RWPE1 (cell line): ENCODE measurements at regions not wholly inside any gene's neighbourhood (a gene's known extent, or its start where the extent isn't known, plus 50 kb on each side); places are given as distances from the start of the nearest gene placed in this dataset.
A peak's percentile ranks its signal among the peaks of the same experiment; 100 is the strongest.
"Not testable (repeated sequence)": the region's sequence is repeated elsewhere in the genome, so short reads cannot be mapped to it uniquely, and the experiment has no call there.

ENCODE experiments used
- CTCF ChIA-PET: fragments of 350-600 bp; sonication (Branson Sonifier 250); formaldehyde crosslinking; extraction: SDS; loops from one replicate; lab custom pipeline; 2021; lab: Yijun Ruan, JAX
- POLR2A ChIA-PET: fragments of 400-600 bp; formaldehyde crosslinking; extraction: SDS; loops from one replicate; lab custom pipeline; 2020; ENCODE audit warnings: antibody characterized with exemption; ENCODE audit not compliant: low non-redundant PET; lab: Yijun Ruan, JAX
- DNase-seq: peaks from one replicate; pipeline ENCODE4 v3.0.0; 2012; ENCODE audit warnings: low spot score
- H3K27ac ChIP-seq: fragments of 450-650 bp; 2 replicates; pipeline ENCODE4 v1.5.1; 2017
- TF ChIP-seq, protein P1 (sequence below): fragments of 450-650 bp; conservative IDR thresholded peaks from 2 replicates; pipeline ENCODE4 v1.5.1; 2017; ENCODE audit warnings: low read depth, mild to moderate bottlenecking

DNA sequence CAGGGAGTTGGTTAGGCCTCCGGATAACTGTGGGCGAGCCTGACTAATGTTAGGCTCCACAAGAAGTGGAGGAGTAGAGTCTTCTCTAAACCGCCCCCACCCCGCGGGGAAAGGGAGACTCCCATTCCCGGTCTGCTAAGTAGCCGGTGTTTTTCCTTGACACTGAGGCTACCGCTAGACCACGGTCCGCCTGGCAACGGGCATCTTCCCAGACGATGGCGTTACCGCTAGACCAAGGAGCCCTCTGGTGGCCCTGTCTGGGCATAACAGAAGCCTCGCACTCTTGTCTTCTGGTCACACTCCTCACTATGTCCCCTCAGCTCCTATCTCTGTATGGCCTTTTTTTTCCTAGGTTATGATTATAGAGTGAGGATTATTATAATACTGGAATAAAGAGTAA lies 1410.7 kb downstream of the UQCRFS1 start:
- TF ChIP-seq, protein P1, sequence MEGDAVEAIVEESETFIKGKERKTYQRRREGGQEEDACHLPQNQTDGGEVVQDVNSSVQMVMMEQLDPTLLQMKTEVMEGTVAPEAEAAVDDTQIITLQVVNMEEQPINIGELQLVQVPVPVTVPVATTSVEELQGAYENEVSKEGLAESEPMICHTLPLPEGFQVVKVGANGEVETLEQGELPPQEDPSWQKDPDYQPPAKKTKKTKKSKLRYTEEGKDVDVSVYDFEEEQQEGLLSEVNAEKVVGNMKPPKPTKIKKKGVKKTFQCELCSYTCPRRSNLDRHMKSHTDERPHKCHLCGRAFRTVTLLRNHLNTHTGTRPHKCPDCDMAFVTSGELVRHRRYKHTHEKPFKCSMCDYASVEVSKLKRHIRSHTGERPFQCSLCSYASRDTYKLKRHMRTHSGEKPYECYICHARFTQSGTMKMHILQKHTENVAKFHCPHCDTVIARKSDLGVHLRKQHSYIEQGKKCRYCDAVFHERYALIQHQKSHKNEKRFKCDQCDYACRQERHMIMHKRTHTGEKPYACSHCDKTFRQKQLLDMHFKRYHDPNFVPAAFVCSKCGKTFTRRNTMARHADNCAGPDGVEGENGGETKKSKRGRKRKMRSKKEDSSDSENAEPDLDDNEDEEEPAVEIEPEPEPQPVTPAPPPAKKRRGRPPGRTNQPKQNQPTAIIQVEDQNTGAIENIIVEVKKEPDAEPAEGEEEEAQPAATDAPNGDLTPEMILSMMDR = peak; percentile 33; the same call in 1 of the 2 replicates
- DNase-seq, CTCF ChIA-PET, H3K27ac ChIP-seq, POLR2A ChIA-PET: not testable (repeated sequence)

DNA sequence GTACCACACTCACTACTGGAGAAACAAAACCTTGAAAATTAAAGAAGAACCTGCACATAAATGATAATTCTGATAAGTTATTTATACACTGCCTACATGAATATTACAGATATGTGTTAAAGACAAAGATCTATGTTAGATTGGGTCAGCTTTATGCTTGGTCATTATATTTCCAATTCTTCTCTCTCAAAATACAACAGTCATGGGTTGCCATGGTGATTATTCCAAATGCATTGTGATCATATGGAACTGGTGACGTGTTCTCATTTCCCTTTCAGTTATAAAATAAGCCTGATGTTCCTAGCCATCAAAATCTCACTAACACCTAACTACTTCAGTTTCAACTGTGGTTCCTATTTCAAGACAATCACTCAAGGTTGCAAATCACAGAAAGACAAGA lies 1416.4 kb downstream of the UQCRFS1 start:
- H3K27ac ChIP-seq = no peak overlapping the region
- no peak for DNase-seq
- POLR2A ChIA-PET = no interaction called here
- TF ChIP-seq, protein P1 = no peak
- CTCF ChIA-PET = no interaction called here

DNA sequence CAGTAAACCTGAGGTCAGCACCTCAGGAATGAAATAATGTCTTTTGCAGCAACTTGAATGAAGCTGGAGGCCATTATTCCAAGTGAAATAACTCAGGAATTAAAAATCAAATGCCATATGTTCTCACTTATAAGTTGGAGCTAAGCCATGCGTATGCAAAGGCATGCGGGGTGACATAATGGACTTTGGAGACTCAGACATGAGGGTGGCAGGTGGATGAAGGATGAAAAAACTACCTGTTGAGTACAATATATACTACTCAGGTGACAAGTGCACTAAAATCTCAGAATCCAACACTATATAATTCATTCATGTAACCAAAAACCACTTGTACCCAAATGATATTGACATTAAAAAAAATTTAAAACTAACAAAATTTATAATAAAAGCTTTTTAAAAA lies 1416.9 kb downstream of the UQCRFS1 start:
- ChIA-PET POLR2A (no interaction called here), CTCF (no interaction called here)
- TF ChIP-seq, protein P1 = no peak
- no peak for DNase-seq
- H3K27ac ChIP-seq = no peak overlapping the region

DNA sequence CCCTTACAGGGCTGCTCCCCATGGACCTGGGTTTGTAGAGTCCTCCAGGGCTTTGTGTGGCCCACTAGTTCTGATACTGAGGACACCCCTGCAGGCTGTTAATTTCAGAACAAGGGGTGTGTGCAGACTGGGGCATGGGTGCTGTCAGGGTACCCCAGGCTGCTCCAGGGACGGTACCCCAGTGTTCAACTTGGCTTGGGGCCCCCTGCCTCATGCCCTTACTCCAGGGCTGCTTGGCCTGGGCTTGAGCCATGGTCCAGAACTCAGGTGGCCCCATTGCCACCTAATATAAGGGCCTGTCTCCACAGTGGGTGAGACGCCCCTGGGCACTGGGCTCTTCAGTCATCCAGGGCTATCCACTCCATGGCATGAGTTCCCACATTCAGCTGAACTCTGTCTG lies 1417.6 kb downstream of the UQCRFS1 start:
- DNase-seq = no peak
- TF ChIP-seq, protein P1 = no peak
- ChIA-PET POLR2A (no interaction called here), CTCF (interaction anchor here (0.6 kb wide), 1 partner anchor 10 kb away, joined by 4 read pairs; no protein-coding TSS in a partner anchor)
- no peak overlapping the region for H3K27ac ChIP-seq

DNA sequence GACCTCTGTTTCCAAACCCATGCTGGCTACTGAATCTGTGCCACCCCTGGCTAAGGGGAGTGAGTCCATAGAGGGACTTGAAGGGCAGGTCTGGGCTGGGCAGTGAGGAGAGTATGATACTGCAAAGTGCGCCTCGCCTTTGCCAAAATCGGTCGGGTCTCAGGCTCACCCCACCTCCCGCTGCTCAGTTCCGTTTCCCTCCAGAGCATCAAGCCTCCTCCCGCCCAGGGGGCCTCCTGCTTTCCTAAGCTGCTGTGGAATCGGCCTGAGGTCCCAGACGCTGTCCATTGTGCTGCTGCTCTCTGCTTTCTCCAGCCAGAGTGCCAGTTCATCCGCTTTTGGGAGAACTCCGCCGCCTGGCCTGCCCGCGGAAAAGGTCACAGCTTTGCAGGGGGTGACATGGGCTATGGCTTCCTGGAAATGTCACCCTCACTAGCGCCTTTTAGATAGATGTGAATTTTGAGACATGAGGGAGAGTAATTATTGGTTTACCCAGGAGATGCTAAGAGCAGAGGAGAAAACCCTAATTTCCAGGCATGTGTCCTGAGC lies 1418.4 kb downstream of the UQCRFS1 start:
- ChIA-PET CTCF (interaction anchor here (0.6 kb wide), 2 partner anchors 9 to 553 kb away, joined by 4 to 7 read pairs; no protein-coding TSS in a partner anchor), POLR2A (no interaction called here)
- peak overlapping the region; percentile 96 for H3K27ac ChIP-seq
- TF ChIP-seq, protein P1 = no peak
- no peak for DNase-seq

DNA sequence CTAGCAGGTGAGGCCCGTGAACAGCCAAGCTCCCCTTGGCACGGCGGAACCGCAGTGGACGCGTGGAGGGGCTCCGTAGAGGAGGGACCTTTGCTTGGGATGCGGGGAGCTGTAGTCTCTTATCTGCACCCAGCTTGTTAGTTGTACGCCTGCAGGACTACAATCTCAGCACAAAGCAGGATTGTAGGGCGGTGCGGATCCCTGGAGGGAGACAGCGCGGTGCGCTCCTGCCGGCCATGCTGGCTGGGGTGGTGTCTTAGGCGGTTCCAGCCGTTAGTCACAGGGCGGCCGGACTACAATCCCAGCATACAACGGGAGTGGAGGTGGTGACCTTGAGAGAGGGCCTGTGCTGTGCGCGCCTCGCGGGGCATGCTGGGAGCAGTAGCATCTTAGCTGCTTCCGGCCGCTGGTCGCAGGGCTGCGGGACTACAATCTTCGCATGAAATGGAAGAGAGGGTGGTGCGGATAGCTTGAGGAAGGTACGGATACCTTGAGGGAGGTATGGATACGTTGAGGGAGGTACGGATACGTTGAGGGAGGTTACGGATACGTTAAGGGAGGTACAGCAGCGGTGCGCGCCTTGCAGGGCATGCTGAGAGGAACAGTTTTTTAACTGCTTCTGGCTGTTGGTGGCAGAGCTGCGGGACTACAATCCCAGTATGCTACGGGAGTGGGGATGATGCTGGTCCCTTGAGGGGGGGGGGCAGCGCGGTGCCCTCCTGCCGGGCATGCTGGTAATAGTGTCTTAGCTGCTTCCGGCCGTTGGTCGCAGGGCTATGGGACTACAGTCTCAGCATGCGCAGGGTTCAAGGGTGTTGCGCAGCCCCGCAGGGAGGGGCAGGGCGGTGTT lies 1419.1 kb downstream of the UQCRFS1 start:
- ChIA-PET POLR2A (interaction anchor here (0.5 kb wide), 1 partner anchor 208 kb away, joined by 3 read pairs; no protein-coding TSS in a partner anchor), CTCF (no interaction called here)
- TF ChIP-seq, protein P1 = no peak
- peak overlapping the region; percentile 96 for H3K27ac ChIP-seq
- DNase-seq = peak; percentile 89
